ENCODE measurements at regions not wholly inside any gene's neighbourhood (a gene's known extent, or its start where the extent isn't known, plus 50 kb on each side); places are given as distances from the start of the nearest gene placed in this dataset.

- H3K4me3 ChIP-seq (ENCODE audit: control insufficient read depth, low read depth, low read length): no peak overlapping the region
- no peak for DNase-seq (ENCODE audit: low read depth)
- TF ChIP-seq CTCF (conservative IDR thresholded peaks at IDR 0.05; ENCODE audit: control insufficient read depth, insufficient read depth, low read depth, low read length): no peak
Observed at GRCh38 chr13:63090524-63090923, 1674.9 kb upstream of the PCDH20 start.

- no peak for TF ChIP-seq CTCF (conservative IDR thresholded peaks at IDR 0.05; ENCODE audit: control insufficient read depth, insufficient read depth, low read depth, low read length)
- DNase-seq (ENCODE audit: low read depth): peak; percentile 56
- no peak overlapping the region for H3K4me3 ChIP-seq (ENCODE audit: control insufficient read depth, low read depth, low read length)
Observed at GRCh38 chr13:63088226-63088625, 1672.6 kb upstream of the PCDH20 start.

- TF ChIP-seq CTCF (conservative IDR thresholded peaks at IDR 0.05; ENCODE audit: control insufficient read depth, insufficient read depth, low read depth, low read length): no peak
- no peak overlapping the region for H3K4me3 ChIP-seq (ENCODE audit: control insufficient read depth, low read depth, low read length)
- DNase-seq (ENCODE audit: low read depth): no peak
Observed at GRCh38 chr13:63086286-63086685, 1670.6 kb upstream of the PCDH20 start.

- TF ChIP-seq CTCF (conservative IDR thresholded peaks at IDR 0.05; ENCODE audit: control insufficient read depth, insufficient read depth, low read depth, low read length): no peak
- no peak overlapping the region for H3K4me3 ChIP-seq (ENCODE audit: control insufficient read depth, low read depth, low read length)
- DNase-seq (ENCODE audit: low read depth): no peak
Observed at GRCh38 chr13:63085851-63086250, 1670.2 kb upstream of the PCDH20 start.

DNA sequence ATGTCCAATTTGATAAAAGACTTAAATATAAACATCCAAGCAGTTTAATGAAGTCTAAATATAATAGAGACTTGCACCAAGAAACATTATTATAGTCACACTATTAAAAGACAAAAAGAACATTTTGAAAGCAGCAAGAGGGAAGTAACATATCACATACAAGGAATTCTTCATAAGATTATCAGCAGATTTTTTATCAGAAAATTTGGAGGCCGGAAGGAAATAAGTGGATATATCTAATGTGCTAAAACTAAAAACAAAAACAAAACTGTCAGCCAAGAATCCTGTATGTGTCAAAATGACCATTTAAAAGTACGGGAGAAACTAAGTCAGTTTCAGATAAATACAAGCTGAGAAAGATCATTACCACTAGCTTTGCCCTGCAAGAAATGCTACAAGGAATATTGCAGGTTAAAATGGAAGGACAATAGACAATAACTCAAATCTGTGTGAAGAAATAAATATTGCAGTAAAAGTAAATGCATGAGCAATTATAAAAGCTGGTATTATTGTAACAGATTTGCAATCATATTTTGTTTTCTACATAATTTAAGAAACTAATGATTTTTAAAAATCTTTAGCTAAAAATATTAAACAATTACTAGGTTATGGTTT is 1665.9 kb upstream of the PCDH20 start:
- TF ChIP-seq CTCF (conservative IDR thresholded peaks at IDR 0.05; ENCODE audit: control insufficient read depth, insufficient read depth, low read depth, low read length): no peak
- no peak for DNase-seq (ENCODE audit: low read depth)
- no peak overlapping the region for H3K4me3 ChIP-seq (ENCODE audit: control insufficient read depth, low read depth, low read length)

DNA sequence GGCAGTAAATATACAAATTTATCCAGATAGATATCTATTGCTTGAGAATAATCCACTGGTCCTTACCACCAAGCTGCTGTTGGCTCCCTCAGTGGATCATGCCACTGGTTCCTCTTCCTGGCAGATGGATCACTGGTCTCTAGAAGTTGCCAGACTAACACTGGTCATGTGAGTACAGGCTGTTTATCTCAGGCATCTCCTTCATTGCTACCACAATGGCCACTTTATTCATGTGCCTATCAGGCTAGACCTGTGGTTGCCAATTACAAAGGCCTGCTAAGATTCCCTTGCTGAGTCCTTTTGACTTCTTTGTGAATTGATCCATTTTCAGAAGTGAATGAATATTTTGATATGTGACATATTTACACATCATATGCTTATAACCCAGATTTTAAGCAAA is 1659.5 kb upstream of the PCDH20 start:
- TF ChIP-seq CTCF (conservative IDR thresholded peaks at IDR 0.05; ENCODE audit: control insufficient read depth, insufficient read depth, low read depth, low read length): no peak
- no peak overlapping the region for H3K4me3 ChIP-seq (ENCODE audit: control insufficient read depth, low read depth, low read length)

GRCh38 chr13:63050287-63050686 is 1634.6 kb upstream of the PCDH20 start:
- no peak overlapping the region for H3K4me3 ChIP-seq (ENCODE audit: control insufficient read depth, low read depth, low read length)
- no peak for TF ChIP-seq CTCF (conservative IDR thresholded peaks at IDR 0.05; ENCODE audit: control insufficient read depth, insufficient read depth, low read depth, low read length)
- no peak for DNase-seq (ENCODE audit: low read depth)

More for the DNA sequence above, 1659.5 kb upstream of the PCDH20 start:
- DNase-seq (ENCODE audit: low read depth): no peak

Data from fibroblast of mammary gland (primary cell).